B cell (primary cell): ENCODE measurements at regions not wholly inside any gene's neighbourhood (a gene's known extent, or its start where the extent isn't known, plus 50 kb on each side); places are given as distances from the start of the nearest gene placed in this dataset.

Source experiments
- ATAC-seq: fragments of 200-7000 bp; cut with Tn5 transposase; one replicate; pipeline ENCODE4 v1.10.0; 2021; ENCODE audit warnings: low read depth, mild to moderate bottlenecking, moderate number of reproducible peaks, moderate library complexity
- CTCF ChIA-PET: fragments of 350-600 bp; sonication (Branson Sonifier 250); formaldehyde crosslinking; loops from one replicate; lab custom pipeline; 2021; ENCODE audit warnings: antibody characterized with exemption, inconsistent platforms; lab: Charles Lee
- POLR2A ChIA-PET: fragments of 350-600 bp; sonication (Branson Sonifier 250); formaldehyde crosslinking; loops from one replicate; lab custom pipeline; 2021; ENCODE audit warnings: antibody characterized with exemption; lab: Charles Lee
- DNase-seq: peaks from one replicate; pipeline ENCODE4 v3.0.0; 2013
- H2AFZ ChIP-seq: 2 replicates; pipeline ENCODE4 v1.6.1; 2012; ENCODE audit warnings: mild to moderate bottlenecking, low read depth, low read length; ENCODE audit not compliant: insufficient read depth, poor library complexity, severe bottlenecking
- H3K27ac ChIP-seq, 2 donors: 1 replicate in 1 of 2; 2 replicates in 1 of 2; pipeline ENCODE4 v1.5.1; 2012 to 2013; ENCODE audit warnings: low read length in 2 of 2, mild to moderate bottlenecking in 2 of 2, moderate library complexity in 1 of 2
- H3K27me3 ChIP-seq, 4 experiments: fragments of 200-600 bp in 1 of 4; sonication (generic) in 1 of 4; replicated peaks in 1 of 4; 1 replicate in 2 of 4; 2 replicates in 2 of 4; pipeline versions ENCODE4 v1.6.1 to v1.7.0; 2013 to 2016; ENCODE audit warnings: low read length in 3 of 4, mild to moderate bottlenecking in 2 of 4, mixed read lengths in 1 of 4, moderate library complexity in 1 of 4; ENCODE audit not compliant: insufficient read depth in 4 of 4, control insufficient read depth in 3 of 4; ENCODE audit errors: control extremely low read depth in 1 of 4
- H3K36me3 ChIP-seq, 2 experiments: replicated peaks in 1 of 2; 1 replicate in 1 of 2; 2 replicates in 1 of 2; pipeline versions ENCODE4 v1.6.1 to v1.7.1; 2013; ENCODE audit warnings: low read length in 1 of 2; ENCODE audit not compliant: insufficient read depth in 2 of 2, control insufficient read depth in 1 of 2; ENCODE audit errors: control extremely low read depth in 1 of 2, extremely low read depth in 1 of 2
- H3K4me1 ChIP-seq, 2 donors: fragments of 200-600 bp in 1 of 2; sonication (generic) in 1 of 2; 1 replicate in 1 of 2; 2 replicates in 1 of 2; pipeline versions ENCODE4 v1.5.1 to v1.6.1; 2013 to 2017; ENCODE audit warnings: low read length in 2 of 2; ENCODE audit not compliant: control insufficient read depth in 2 of 2, insufficient read depth in 2 of 2
- H3K4me2 ChIP-seq: replicated peaks from 2 replicates; pipeline ENCODE3; 2012; ENCODE audit warnings: mild to moderate bottlenecking, low read depth, low read length; ENCODE audit not compliant: poor library complexity, severe bottlenecking
- H3K4me3 ChIP-seq, 5 experiments: fragments of 200-600 bp in 1 of 5; sonication (generic) in 1 of 5; 1 replicate in 3 of 5; 2 replicates in 2 of 5; pipeline versions ENCODE4 v1.5.1 to v1.7.0; 2011 to 2016; ENCODE audit warnings: low read length in 4 of 5, mild to moderate bottlenecking in 4 of 5, low read depth in 2 of 5, control low read depth in 1 of 5, moderate library complexity in 1 of 5; ENCODE audit not compliant: insufficient read depth in 1 of 5; ENCODE audit errors: control extremely low read depth in 1 of 5, extremely low read depth in 1 of 5
- H3K79me2 ChIP-seq: fragments of 200-600 bp; sonication (generic); one replicate; pipeline ENCODE4 v1.6.0; 2016; ENCODE audit warnings: low read length; ENCODE audit not compliant: control insufficient read depth, insufficient read depth
- H3K9ac ChIP-seq: fragments of 200-600 bp; sonication (generic); 2 replicates; pipeline ENCODE4 v1.6.1; 2017; ENCODE audit warnings: mild to moderate bottlenecking, low read length, moderate library complexity
- H3K9me3 ChIP-seq, 3 donors: one replicate each; pipeline versions ENCODE4 v1.6.1 to v1.7.1; 2013; ENCODE audit warnings: low read length in 2 of 3; ENCODE audit not compliant: control insufficient read depth in 2 of 3, insufficient read depth in 1 of 3; ENCODE audit errors: control extremely low read depth in 1 of 3
- H4K20me1 ChIP-seq: 2 replicates; pipeline ENCODE4 v1.6.0; 2012; ENCODE audit warnings: mild to moderate bottlenecking, low read length; ENCODE audit not compliant: insufficient read depth, control insufficient read depth, poor library complexity, severe bottlenecking
- H3K27ac Mint-ChIP-seq: one replicate; pipeline ENCODE4 v1.8.0; 2021; ENCODE audit warnings: mixed read lengths
- H3K27me3 Mint-ChIP-seq: one replicate; pipeline ENCODE4 v1.8.0; 2021; ENCODE audit warnings: mixed read lengths
- H3K4me1 Mint-ChIP-seq: one replicate; pipeline ENCODE4 v1.8.0; 2021; ENCODE audit warnings: mixed read lengths
- H3K4me3 Mint-ChIP-seq: one replicate; pipeline ENCODE4 v1.8.0; 2021; ENCODE audit warnings: mixed read lengths
- H3K9me3 Mint-ChIP-seq: one replicate; pipeline ENCODE4 v1.8.0; 2022; ENCODE audit warnings: mixed read lengths; ENCODE audit not compliant: insufficient read depth
- CTCF ChIP-seq: fragments of 200-600 bp; IDR thresholded peaks from one replicate; pipeline ENCODE4 v1.8.0; 2022; ENCODE audit warnings: antibody characterized with exemption, mild to moderate bottlenecking
- EZH2 ChIP-seq: IDR thresholded peaks from 2 replicates; pipeline ENCODE4 v1.6.1; 2012; ENCODE audit warnings: borderline replicate concordance, low read depth, mild to moderate bottlenecking, moderate library complexity, low read length; ENCODE audit not compliant: insufficient read depth, poor library complexity, severe bottlenecking
- WGBS: methylation state at CpG from one replicate; pipeline ENCODE4 v1.1.5; 2013; ENCODE audit warnings: missing lambda C conversion rate; ENCODE audit not compliant: insufficient coverage; 5-methylcytosine and 5-hydroxymethylcytosine counted together
- intact Hi-C: fragments of 100-400 bp; cut with micrococcal nuclease; formaldehyde crosslinking; loops from one replicate; pipeline ENCODE4 v1.10.0; 2022

GRCh38 chr15:38921471-38921870 is 356.9 kb upstream of the RASGRP1 start:
- H3K79me2 ChIP-seq, result no peaks in the 10 kb centered on the region
- no peaks in the 10 kb centered on the region for H3K4me1 ChIP-seq
- no CpG with 5 or more reads among the region's 2 CpGs for WGBS
- H3K4me2 ChIP-seq, result no peak overlapping the region
- intact Hi-C loops, result no loop called here
- H3K9ac ChIP-seq, result no peak overlapping the region
- H3K27me3 Mint-ChIP-seq, result no peaks in the 10 kb centered on the region
- H3K4me3 ChIP-seq, result no peak overlapping the region
- DNase-seq, result no peak
- H3K27ac Mint-ChIP-seq, result no peak overlapping the region
- no peak overlapping the region for H3K4me3 Mint-ChIP-seq
- H3K4me1 Mint-ChIP-seq, result no peaks in the 10 kb centered on the region
- ATAC-seq, result no peak
- no peak overlapping the region for H3K27ac ChIP-seq
- H3K27me3 ChIP-seq, result no peaks in the 10 kb centered on the region
- H3K9me3 ChIP-seq, result no peaks in the 10 kb centered on the region
- peaks cover 2% of the 10 kb centered on the region for H3K9me3 Mint-ChIP-seq
- CTCF ChIA-PET, result no interaction called here
- no peaks in the 10 kb centered on the region for H3K36me3 ChIP-seq
- H4K20me1 ChIP-seq, result no peaks in the 10 kb centered on the region
- H2AFZ ChIP-seq, result no peak overlapping the region
- TF ChIP-seq CTCF (no peak), EZH2 (no peak)
- POLR2A ChIA-PET, result no interaction called here

GRCh38 chr15:38928431-38928830 is 363.8 kb upstream of the RASGRP1 start:
- Histone ChIP-seq H4K20me1 (no peaks in the 10 kb centered on the region), H3K36me3 (no peaks in the 10 kb centered on the region), H3K4me3 (no peak overlapping the region), H3K4me2 (no peak overlapping the region), H3K79me2 (no peaks in the 10 kb centered on the region), H3K9ac (no peak overlapping the region), H3K27ac (no peak overlapping the region), H3K27me3 (no peaks in the 10 kb centered on the region), H2AFZ (no peak overlapping the region), H3K9me3 (peaks cover 0 to 4% (median 0%) of the 10 kb centered on the region in 3 donors), H3K4me1 (no peaks in the 10 kb centered on the region)
- Mint-ChIP-seq H3K9me3 (no peaks in the 10 kb centered on the region), H3K4me3 (no peak overlapping the region), H3K27me3 (peaks cover 4% of the 10 kb centered on the region), H3K27ac (no peak overlapping the region), H3K4me1 (no peaks in the 10 kb centered on the region)
- ChIA-PET POLR2A (no interaction called here), CTCF (no interaction called here)
- TF ChIP-seq EZH2 (no peak), CTCF (no peak)
- DNase-seq, result no peak
- ATAC-seq, result no peak
- intact Hi-C loops, result no loop called here
- WGBS, result no CpG with 5 or more reads among the region's 1 CpG
